Vagina (tissue), 2 donors: ENCODE measurements at regions not wholly inside any gene's neighbourhood (a gene's known extent, or its start where the extent isn't known, plus 50 kb on each side); places are given as distances from the start of the nearest gene placed in this dataset.

Experiments
- DNase-seq, 2 donors: peaks; one replicate each; pipeline ENCODE4 v3.0.0-alpha.2; 2017; ENCODE audit errors: extremely low spot score in 2 of 2
- H3K27ac ChIP-seq: fragments of 200-600 bp; sonication (generic); one replicate; pipeline ENCODE4 v1.5.1; 2019
- H3K27me3 ChIP-seq: fragments of 200-600 bp; sonication (generic); one replicate; pipeline ENCODE4 v1.5.1; 2019
- H3K36me3 ChIP-seq, 2 donors: fragments of 200-600 bp; sonication (generic); one replicate each; pipeline ENCODE4 v1.5.1; 2017 to 2019
- H3K4me1 ChIP-seq: fragments of 200-600 bp; sonication (generic); one replicate; pipeline ENCODE4 v1.5.1; 2019
- H3K4me3 ChIP-seq, 2 donors: fragments of 200-600 bp; sonication (generic); 1 replicate in 1 of 2; 2 replicates in 1 of 2; pipeline ENCODE4 v1.5.1; 2016 to 2019
- H3K9me3 ChIP-seq: fragments of 200-600 bp; sonication (generic); one replicate; pipeline ENCODE4 v1.5.1; 2019
- CTCF ChIP-seq, 3 experiments: fragments of 450-650 bp in 2 of 3; fragments of 200-600 bp in 1 of 3; sonication (generic) in 1 of 3; IDR thresholded peaks; one replicate each; pipeline ENCODE4 v1.5.1; 2017 to 2019; ENCODE audit warnings: antibody characterized with exemption in 3 of 3, mild to moderate bottlenecking in 2 of 3, moderate library complexity in 2 of 3
- POLR2A ChIP-seq, 2 donors: fragments of 450-650 bp; IDR thresholded peaks; one replicate each; pipeline ENCODE4 v1.6.1; 2017; ENCODE audit warnings: antibody characterized with exemption in 2 of 2, mild to moderate bottlenecking in 2 of 2, moderate library complexity in 2 of 2
- POLR2AphosphoS5 ChIP-seq, 2 donors: sonication (generic); formaldehyde crosslinking; IDR thresholded peaks; one replicate each; pipeline ENCODE4 v1.9.0; 2017; ENCODE audit warnings: antibody characterized with exemption in 2 of 2, mild to moderate bottlenecking in 2 of 2, low read depth in 1 of 2; ENCODE audit not compliant: insufficient read depth in 1 of 2
- intact Hi-C: fragments of 100-400 bp; cut with DNase I; formaldehyde crosslinking; loops from one replicate; pipeline ENCODE4 v1.15.1; 2023

GRCh38 chr4:121228848-121229247 lies 64.7 kb upstream of the TNIP3 start:
- no peak overlapping the region for H3K27ac ChIP-seq
- H3K9me3 ChIP-seq = no peaks in the 10 kb centered on the region
- no peaks in the 10 kb centered on the region for H3K4me1 ChIP-seq
- H3K36me3 ChIP-seq = no peaks in the 10 kb centered on the region
- intact Hi-C loops = no loop called here
- TF ChIP-seq POLR2AphosphoS5 (IDR thresholded peaks at IDR 0.05; ENCODE audit: insufficient read depth in 1 of 2, low read depth in 1 of 2) (no peak), POLR2A (IDR thresholded peaks at IDR 0.05) (no peak), CTCF (IDR thresholded peaks at IDR 0.05) (no peak)
- no peaks in the 10 kb centered on the region for H3K27me3 ChIP-seq
- H3K4me3 ChIP-seq = no peak overlapping the region
- DNase-seq = no peak

- H3K4me1 ChIP-seq = no peaks in the 10 kb centered on the region
Observed at GRCh38 chr4:121227341-121227792, 63.2 kb upstream of the TNIP3 start.

GRCh38 chr4:121226362-121226761 lies 62.2 kb upstream of the TNIP3 start:
- DNase-seq = no peak
- no peaks in the 10 kb centered on the region for H3K9me3 ChIP-seq
- no peak overlapping the region for H3K4me3 ChIP-seq
- TF ChIP-seq POLR2A (IDR thresholded peaks at IDR 0.05) = no peak
- TF ChIP-seq CTCF (IDR thresholded peaks at IDR 0.05) = no peak
- no peak for TF ChIP-seq POLR2AphosphoS5 (IDR thresholded peaks at IDR 0.05; ENCODE audit: insufficient read depth in 1 of 2, low read depth in 1 of 2)
- H3K36me3 ChIP-seq = no peaks in the 10 kb centered on the region
- intact Hi-C loops = no loop called here
- H3K27me3 ChIP-seq = no peaks in the 10 kb centered on the region
- no peaks in the 10 kb centered on the region for H3K4me1 ChIP-seq
- H3K27ac ChIP-seq = no peak overlapping the region

More at GRCh38 chr4:121227341-121227792, 63.2 kb upstream of the TNIP3 start:
- no peak for TF ChIP-seq CTCF (IDR thresholded peaks at IDR 0.05)
- TF ChIP-seq POLR2A (IDR thresholded peaks at IDR 0.05) = no peak
- TF ChIP-seq POLR2AphosphoS5 (IDR thresholded peaks at IDR 0.05; ENCODE audit: insufficient read depth in 1 of 2, low read depth in 1 of 2) = no peak
- Histone ChIP-seq H3K9me3 (no peaks in the 10 kb centered on the region), H3K4me3 (no peak overlapping the region), H3K27ac (no peak overlapping the region), H3K36me3 (no peaks in the 10 kb centered on the region), H3K27me3 (no peaks in the 10 kb centered on the region)
- no peak for DNase-seq
- intact Hi-C loops = no loop called here

GRCh38 chr4:121221608-121222007 lies 57.5 kb upstream of the TNIP3 start:
- intact Hi-C loops = no loop called here
- no peak for TF ChIP-seq CTCF (IDR thresholded peaks at IDR 0.05)
- Histone ChIP-seq H3K9me3 (no peaks in the 10 kb centered on the region), H3K27me3 (no peaks in the 10 kb centered on the region), H3K36me3 (no peaks in the 10 kb centered on the region), H3K4me1 (no peaks in the 10 kb centered on the region), H3K4me3 (no peak overlapping the region), H3K27ac (no peak overlapping the region)
- no peak for DNase-seq

GRCh38 chr4:121221201-121221600 lies 57.1 kb upstream of the TNIP3 start:
- Histone ChIP-seq H3K9me3 (no peaks in the 10 kb centered on the region), H3K4me1 (no peaks in the 10 kb centered on the region), H3K27ac (no peak overlapping the region), H3K4me3 (no peak overlapping the region), H3K27me3 (no peaks in the 10 kb centered on the region), H3K36me3 (no peaks in the 10 kb centered on the region)
- intact Hi-C loops = no loop called here
- no peak for DNase-seq
- no peak for TF ChIP-seq CTCF (IDR thresholded peaks at IDR 0.05)
- no peak for TF ChIP-seq POLR2AphosphoS5 (IDR thresholded peaks at IDR 0.05; ENCODE audit: insufficient read depth in 1 of 2, low read depth in 1 of 2)
- no peak for TF ChIP-seq POLR2A (IDR thresholded peaks at IDR 0.05)
